ENCODE measurements at regions not wholly inside any gene's neighbourhood (a gene's known extent, or its start where the extent isn't known, plus 50 kb on each side); places are given as distances from the start of the nearest gene placed in this dataset.
A peak's percentile ranks its signal among the peaks of the same experiment; 100 is the strongest.

DNA sequence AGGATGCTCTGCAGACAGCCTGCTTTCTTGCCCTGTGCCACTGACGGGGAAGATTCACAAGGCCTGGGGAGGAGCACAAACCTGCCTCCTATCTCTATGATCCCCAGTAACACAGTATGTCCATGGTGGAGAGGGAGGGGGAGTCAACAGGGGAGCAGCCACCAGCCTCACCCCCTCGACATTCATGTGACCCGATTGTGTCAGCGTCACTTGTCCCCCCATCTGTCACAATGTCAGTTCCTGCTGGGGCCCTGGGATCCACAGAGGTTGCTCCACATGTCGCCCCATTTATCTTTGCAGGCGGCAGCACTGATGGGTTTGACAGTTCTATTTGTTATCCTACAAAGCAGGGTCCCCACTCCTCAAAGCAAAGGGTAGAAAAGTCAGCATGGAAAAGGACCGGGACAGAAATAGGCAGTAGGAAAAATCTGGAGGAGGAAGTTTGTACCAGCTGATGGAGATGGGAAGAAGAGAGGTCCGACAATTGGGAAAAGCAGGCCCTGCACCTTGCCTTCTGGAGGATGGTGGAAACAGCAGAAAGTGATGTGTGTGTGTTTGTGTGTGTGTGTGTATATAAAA lies 130.9 kb downstream of the SEC16B start:
- DNase-seq = peak; percentile 57

DNA sequence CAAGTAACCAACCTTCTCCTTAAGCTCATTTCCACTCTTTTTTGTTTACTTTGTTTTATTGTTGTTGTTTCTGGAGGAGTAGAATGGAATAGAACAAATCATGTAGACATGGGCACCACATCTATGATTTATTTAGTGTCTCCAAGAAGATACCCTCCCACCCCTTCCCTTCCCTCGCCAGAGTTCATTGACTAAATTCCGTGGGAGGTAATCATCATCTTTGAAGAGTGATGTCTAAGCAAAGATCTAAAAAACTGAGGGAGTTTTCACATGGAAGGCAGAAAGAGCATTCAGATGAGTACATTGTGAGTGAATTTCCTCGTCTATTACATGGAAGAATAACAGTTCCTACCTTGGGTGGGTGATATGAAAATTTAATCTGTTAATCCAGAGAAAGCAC lies 136.2 kb downstream of the SEC16B start:
- DNase-seq = no peak

DNA sequence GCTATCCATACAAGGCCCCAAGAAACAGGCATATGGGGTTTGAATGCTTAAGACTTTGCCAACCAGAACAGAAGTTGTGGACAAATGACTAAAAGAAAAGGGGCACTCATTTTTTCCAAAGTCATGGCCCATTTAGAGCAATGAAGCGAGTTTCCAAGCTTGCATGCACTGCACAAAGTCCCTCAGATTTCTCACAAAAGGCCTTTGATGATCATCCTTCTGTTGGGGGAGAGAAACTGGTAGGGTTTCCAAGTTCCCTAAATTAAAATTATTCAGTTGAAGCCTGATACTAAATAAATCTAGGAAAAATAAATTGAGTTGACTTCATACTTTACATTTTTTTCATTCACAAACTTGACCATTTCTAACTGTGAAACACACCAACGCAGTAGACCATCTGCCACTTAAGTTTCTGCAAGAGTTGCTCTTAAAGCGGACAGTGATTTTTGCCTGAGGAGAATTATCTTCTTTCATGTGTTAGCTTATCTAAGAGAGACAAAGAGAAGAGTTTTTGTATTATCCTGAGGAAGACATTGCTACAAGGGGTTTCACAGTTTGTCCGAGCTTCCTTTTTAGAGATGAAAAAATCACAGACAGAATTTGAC lies 139.2 kb downstream of the SEC16B start:
- DNase-seq = no peak

DNA sequence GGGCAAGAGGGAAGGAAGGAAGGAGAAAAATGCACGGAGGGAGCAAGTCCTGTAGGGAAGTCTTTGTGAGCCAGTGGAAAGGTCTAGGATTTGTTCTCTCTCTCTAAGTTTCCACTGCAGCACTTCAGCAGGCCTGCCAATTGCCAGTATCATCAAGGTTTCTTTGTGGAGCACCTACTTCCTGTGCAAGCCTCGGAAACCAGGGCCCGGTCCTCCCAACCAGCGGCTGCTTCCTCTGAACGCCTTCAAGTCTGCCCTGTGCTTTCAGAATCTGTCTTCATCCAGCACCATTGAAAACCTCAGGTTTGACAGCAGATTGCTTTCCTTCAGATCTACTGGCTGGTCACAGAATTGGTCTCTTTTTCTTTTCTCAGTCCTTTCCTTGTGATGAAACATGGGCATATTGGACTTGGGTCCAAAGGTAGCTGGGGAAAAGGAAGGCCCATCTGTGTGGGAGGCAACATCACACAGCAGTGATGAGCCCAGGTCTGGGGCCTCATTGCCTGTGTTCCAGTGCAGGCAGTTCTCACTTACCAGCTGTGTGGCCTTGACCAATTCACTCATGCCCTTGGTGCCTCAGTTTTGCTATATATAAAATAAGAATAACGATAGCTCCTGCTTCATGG lies 144.5 kb downstream of the SEC16B start:
- no peak for DNase-seq

DNA sequence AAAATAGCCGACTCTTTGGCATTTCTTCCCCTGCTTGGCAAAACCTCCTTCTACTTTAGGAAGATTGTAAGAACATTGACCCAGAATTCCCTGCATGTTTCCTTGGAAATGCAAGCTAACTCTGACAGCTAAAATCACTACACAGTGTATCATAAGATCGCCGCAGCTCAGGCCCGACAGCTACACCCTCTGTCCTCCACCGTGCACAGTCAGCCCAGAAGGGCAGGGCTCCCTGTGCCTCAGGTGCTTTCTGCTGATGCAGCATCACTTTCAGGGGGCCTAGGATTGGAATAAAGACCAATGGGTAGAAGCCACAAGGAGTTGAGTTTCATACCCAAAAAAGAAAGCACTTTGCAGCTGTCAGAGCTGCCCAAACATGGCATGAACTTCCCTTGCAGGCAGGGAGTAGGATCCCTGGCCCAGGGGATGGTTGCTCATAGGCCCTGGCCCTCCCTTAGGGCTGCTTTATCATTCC lies 145.3 kb downstream of the SEC16B start:
- no peak for DNase-seq

DNA sequence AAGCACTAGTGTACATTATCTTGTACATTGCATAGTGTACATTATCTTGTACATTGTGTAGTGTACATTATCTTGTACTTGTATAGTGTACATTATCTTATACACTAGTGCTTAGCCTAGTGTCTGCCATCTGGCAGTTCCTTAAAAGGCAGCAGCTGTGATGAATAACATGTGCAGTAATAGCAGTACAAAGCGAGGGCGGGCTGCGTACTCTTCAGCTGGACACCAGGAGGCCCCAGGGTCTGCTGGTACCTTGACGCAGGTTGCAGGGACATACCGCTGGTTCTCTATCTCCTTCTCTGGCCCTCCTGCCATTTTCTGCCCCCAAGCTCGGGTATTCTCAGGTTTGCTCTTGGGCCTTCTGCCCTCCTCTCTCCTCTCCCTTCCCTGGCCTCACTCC lies 149.6 kb downstream of the SEC16B start:
- no peak for DNase-seq

DNA sequence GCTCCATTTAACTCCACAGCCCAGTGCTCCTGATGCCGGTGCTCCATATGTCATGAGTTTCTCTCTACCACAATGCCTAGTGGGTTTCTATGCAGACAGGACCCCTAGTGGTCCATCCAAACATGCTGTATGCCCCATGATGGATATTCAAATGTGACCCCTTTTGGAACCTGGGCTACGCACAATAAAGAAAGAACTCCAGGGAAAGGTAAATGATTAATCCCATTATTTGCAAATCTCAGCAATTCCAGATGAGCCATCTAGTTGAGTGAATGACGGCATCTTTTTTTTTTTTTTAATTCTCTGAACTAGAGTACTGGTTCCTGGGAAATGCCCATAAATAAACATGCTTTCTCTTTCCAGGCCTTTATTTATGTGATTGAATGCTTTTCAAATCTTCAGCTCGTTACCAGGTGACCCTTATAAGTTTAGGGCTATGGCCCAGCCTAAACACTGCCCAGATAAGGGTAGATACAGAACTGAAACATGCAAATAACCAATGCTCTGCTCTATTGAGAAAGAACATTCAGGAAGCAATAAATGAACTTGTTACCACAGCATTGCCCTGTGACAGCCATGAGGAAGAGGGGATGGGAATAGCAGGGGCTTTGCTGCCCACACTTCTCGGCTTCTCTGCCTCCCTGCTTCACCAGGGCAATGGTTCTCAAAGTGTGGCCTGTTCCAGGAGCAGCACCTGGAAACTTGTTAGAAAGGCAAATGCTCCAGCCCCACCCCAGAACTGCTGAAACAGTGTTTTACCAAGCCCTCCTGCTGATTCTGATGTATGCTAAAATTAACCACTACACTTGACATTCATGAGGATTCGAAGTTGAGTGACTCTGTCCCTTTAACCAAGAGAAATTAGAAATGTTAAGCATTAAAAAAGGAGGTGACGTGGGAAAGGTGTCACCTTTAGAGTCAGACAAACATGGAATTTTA lies 151.7 kb downstream of the SEC16B start:
- DNase-seq = no peak

DNA sequence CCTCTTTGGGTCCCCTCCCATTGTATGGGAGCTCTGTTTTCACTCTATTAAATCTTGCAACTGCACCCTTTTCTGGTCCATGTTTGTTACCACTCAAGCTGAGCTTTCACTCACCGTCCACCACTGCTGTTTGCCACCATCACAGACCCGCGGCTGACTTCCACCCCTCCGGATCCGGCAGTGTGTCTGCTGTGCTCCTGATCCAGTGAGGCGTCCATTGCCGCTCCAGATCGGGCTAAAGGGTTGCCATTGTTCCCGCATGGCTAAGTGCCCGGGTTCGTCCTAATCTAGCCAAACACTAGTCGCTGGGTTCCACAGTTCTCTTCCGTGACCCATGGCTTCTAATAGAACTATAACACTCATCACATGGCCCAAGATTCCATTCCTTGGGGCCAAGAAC lies 157.2 kb downstream of the SEC16B start:
- DNase-seq = no peak

DNA sequence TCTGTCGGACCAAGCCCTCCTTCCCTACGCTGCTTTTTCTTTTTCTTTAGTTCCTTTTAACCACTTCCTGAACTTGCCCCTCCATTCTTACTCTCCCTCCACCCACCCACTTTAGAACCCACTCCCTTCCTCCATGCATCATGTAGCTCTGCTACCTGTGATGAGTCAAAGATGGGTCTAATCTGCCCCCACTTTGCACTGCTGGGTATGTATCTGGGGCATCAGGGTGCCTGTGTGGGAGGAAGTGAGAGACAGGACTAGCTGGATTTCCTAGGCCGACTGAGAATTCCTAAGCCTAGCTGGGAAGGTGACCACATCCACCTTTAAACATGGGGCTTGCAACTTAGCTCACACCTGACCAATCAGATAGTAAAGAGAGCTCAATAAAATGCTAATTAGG lies 157.7 kb downstream of the SEC16B start:
- DNase-seq = no peak

DNA sequence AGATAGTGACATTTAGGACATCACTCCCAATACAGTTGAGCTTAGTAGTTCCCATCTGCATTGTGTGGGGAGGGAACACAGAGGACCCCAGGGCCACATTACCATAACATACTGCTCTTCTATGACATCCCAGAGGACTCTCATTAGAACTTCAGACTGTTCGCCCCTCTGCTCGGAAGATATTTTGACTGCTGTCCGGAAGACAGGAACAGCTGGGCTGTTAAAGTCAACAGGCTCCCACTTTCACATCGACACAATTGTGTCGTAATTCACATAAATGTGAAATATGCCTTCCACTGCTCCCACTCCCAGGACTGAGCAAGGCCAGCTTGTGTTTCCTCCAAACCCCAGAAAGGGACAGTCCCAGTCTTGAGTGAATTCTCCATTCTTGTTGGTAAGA lies 158.4 kb downstream of the SEC16B start:
- no peak for DNase-seq

DNA sequence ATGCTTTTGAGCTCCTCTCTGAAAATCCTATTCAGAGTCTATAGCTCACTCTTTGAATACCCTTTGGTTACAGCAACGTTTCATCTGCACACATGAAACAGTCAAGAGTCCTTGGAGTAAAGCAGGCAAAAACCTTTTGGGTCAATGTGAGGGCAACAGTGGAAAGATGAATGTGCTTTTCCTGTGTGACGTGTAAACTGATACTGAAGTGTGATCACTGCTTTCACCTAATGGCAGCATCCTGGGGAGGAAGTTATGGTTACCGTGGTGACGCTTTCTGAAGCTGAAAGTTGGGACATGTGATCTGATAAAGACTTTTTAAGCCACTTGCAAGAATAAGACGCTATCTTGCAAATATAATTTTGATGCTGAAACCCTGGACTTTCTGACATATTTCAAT lies 160.0 kb downstream of the SEC16B start:
- no peak for DNase-seq

DNA sequence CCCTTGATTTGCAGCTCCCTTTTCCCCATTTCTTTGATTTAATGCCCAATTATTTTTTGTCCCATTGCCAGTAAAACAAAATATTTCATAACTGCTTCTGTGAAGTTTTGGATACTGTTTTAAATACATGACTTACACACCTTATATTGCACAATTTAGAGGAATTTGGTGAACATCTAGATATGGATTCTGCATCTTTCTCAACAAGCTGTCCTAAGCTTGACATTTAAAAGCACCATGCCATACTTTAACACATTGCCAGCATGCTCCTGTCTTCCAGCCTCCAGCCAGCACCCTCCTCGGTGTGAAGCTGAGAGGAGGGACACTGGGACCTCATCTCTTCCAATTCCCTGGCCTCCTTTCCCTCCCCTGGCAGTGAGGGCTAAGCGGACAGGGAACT lies 167.6 kb downstream of the SEC16B start:
- DNase-seq = no peak

DNA sequence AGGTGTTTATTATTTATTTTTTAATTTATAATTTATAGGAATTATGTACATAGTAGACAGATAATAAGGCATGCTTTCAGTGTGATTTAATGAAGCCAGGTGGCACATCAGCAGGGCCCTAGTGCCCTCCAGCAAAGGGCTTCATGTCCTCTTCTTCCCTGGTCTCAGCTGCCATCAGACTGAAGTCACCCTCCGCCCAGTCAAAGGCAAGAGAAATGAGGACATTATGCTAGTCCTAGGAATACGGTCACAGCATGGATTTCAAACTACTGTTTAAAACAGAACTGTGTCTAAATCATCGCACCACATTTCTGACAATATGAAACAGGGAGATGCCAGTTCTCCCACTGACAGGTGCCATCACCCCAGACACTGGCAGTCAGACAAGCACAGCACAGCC lies 168.1 kb downstream of the SEC16B start:
- DNase-seq = no peak

DNA sequence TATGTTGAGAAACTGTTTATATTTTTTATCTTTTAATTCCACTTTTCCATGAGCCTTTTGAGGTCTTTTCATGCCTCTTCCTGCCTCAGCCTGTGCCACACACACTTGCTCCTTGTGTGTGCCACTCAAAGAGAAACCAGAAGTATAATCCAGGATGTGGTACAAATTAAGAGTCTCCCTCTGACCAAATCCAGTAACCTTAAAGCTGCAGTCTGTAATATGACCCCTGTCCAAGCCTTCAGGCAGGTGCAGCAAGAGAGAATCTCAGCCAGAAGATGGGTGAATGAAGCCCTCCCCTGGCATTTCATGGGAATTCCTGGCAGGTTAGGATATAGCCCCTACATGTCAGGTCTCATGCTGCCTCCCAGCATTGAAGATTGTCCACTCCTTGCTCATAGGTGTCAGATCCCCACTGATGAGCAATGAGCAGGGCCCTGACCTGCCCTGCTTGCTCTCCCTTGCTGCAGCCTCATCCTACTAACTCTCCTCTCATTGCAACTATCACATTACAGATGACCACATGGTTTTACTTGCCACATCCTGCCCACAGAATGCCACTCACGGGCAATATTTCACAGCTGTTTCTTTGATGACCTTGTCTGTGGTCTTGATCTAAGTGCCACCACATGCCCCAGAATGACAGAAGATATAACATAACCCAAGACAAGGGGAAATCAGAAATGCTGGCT lies 169.3 kb downstream of the SEC16B start:
- DNase-seq = no peak

DNA sequence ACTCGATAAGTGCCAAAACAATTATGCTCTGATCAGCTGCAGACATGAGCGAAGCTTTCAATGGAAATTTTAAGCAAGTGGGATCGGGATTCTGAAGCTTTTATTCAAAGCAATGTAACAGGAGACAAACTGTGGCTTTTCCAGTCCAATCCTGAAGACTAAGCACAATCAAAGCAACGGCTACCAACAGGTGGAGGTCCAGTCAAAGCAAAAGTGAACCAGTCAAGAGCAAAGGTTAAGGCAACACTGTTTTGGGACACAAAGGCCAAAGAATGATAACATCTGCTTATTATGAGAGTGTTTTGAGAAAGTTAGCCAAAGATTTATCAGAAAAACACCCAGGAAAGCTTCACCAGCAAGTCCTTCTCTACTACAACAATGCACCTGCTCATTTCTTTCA lies 170.1 kb downstream of the SEC16B start:
- DNase-seq = no peak

DNA sequence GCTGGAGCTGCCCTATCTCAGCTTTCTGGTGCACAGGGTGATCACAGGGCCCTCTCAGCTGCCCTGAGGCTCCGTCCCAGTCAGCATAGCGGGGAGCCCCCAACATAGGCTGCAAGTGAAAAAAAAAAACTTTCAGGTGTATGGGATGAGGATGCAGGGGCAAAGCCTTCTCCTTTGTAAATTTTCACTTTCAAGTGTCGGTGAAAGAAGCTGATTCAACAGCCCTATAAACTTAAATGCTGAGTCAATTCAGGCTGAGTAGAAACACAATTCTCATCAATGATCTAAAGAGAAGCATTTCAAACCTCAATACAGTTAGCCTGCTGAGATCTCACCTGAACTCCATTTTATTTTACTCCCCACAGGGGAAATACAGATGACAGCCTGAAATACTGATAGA lies 171.2 kb downstream of the SEC16B start:
- no peak for DNase-seq

DNA sequence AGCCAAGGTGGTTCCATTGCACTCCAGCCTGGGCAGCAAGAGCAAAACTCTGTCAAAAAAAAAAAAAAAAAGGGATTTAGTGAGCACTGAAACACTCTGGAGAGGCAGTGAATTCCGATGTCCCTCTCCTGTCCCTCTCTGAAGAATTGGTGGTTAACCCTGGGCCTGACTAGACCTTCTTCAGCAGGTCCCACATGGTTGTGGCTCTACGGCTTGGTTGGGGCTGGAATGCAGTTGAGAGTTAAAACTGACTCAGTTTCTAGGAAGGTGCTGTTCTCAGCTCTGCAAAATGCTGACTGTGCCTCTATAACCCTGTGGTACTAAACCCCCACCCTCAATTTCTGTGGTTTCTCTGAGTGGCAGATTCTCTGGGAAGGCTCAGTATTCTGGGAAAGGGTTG lies 173.3 kb downstream of the SEC16B start:
- DNase-seq = no peak

DNA sequence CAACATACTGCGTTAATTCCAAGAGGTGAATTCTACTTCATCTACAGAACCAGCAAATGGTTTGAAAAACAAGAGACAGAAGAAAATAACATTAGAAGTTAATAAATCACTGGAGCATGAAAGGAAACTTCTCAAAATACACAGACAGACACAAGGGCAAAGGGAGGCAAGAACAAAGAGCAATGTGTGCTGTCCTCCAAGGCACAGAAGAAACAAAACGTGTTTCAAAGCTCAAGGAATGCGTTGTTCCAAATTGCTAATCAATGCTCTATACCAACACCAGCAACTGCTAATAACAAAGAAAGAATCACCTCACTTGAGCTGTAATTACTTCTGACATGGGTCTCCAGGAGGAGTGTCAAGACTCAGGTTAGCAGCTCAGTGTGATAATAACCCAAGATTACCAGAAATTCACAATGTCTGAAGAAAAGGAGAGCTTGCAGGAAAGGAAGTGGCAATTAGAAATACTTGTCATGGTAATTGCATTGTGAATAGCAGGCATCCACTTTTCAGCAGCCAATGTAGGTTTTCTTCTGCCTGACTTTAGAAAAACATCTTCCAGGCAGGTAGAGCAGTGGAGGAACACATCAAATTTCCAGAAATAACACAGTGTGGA lies 175.4 kb downstream of the SEC16B start:
- peak; percentile 44 for DNase-seq

DNA sequence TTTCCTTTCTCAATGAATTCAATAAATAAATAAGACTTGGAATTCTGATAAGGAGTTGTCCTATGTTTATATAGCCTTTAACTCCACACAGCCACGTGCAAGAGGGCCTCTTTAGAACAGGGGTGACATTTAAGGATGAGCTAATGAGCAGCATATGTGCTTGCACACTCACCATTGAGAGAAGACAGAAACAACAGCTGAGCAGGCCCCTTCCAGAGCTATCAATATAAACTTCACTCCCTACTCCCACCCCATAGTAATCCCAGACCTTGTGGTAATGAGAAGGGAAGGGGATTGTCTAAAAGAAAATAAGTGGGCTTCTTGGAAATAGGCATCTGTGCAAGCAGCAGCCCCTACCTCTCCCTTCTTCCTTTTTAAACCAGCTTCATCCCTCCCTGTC lies 176.0 kb downstream of the SEC16B start:
- no peak for DNase-seq

DNA sequence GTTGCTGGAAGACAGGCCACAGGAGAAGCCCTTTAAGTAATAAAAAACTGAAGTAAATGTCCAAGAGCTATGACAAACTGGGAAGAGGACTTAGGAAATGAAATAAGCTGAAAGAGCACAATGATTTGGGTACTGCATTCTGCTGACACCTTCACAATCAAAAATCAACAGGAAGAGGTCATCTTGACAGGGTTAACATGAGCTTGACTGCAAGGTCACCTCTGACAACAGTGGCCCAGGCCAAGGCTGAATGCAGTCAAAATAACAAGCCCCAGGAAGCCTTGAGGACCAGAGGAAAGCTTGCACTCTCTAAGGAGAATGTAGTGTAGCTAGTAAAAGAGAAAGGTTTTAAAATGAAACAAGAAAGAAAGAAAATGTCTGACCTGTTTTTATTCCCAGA lies 179.3 kb downstream of the SEC16B start:
- no peak for DNase-seq

DNA sequence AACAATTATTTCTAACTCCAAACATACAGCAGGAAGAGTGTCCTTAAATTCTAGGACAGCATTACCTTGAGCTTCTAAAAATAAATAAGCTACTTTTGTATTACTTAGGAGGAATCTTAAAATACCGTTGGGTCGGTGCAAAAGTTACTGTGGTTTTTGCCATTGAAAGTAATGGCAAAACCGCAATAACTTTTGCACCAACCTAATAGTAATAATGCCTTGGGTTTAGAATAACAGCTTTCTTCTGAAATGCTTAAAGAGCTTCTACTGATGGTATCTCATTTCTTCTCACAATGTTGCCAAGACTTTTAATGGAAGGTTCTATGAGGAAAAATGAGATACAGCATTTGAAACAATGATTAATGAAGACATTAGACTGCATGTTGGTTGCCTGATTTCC lies 179.9 kb downstream of the SEC16B start:
- no peak for DNase-seq

DNA sequence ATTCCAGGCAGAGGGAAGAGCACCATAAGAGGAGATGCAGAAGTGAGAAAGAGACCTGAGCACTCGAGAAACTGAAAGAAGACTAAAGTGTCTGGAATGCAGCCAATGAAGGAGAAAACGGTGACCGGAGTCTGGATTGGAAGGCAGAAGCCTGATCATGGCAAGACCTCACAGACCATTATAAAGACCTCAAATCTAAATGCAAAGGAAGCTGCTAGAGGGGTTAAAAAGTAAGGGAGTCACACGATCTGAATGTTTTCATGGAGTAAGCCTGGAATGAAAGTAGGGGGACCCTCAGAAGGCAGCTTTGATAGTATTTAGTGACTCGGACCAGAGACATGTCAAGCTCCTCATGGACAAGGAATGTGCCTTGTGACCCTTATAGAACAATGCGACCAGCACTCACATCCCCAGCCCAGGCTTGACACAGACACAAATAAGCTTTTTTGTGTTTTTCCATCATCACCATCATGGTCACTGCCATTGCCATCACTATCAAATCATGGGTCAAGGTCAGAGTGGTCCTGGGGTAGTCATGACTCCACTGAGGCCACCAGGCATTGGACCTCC lies 183.6 kb downstream of the SEC16B start:
- no peak for DNase-seq

Measured in retina (tissue), 1 donor.